PC-3 (cell line): ENCODE measurements at regions not wholly inside any gene's neighbourhood (a gene's known extent, or its start where the extent isn't known, plus 50 kb on each side); places are given as distances from the start of the nearest gene placed in this dataset.
A peak's percentile ranks its signal among the peaks of the same experiment; 100 is the strongest.

Source experiments
- ATAC-seq: fragments of 200-7000 bp; cut with Tn5 transposase; 2 replicates; pipeline ENCODE4 v1.9.1; 2020; ENCODE audit warnings: mild to moderate bottlenecking, moderate library complexity
- BruUV-seq: library from RNA; stranded (reverse); fragments of 400-500 nt; replicated peaks from 2 replicates; lab custom pipeline; 2021; lab: Mats Ljungman, UMichigan
- CTCF ChIA-PET: fragments of 300-600 bp; sonication (Branson Sonifier 250); formaldehyde crosslinking; loops from one replicate; lab custom pipeline; 2022; ENCODE audit warnings: antibody characterized with exemption; lab: Charles Lee
- POLR2A ChIA-PET: fragments of 300-600 bp; sonication (Branson Sonifier 250); formaldehyde crosslinking; loops from one replicate; lab custom pipeline; 2022; ENCODE audit warnings: antibody characterized with exemption; ENCODE audit not compliant: unreplicated experiment; lab: Charles Lee
- DNase-seq: peaks from one replicate; pipeline ENCODE4 v3.0.0-alpha.2; 2015
- H2AFZ ChIP-seq: fragments of 300-600 bp; sonication (generic); 2 replicates; pipeline ENCODE4 v1.6.0; 2016; ENCODE audit warnings: antibody characterized with exemption, low read length
- H3F3A ChIP-seq: fragments of 300-600 bp; sonication (generic); one replicate; pipeline ENCODE4 v1.6.0; 2017; ENCODE audit warnings: antibody characterized with exemption, low read length, control low read depth, mild to moderate bottlenecking; ENCODE audit not compliant: unreplicated experiment
- H3K27ac ChIP-seq: fragments of 300-600 bp; sonication (generic); 2 replicates; pipeline ENCODE4 v1.5.1; 2016; ENCODE audit warnings: mild to moderate bottlenecking, low read length
- H3K27me3 ChIP-seq: fragments of 300-600 bp; sonication (generic); 2 replicates; pipeline ENCODE4 v1.6.1; 2016; ENCODE audit warnings: low read length, mixed read lengths
- H3K36me3 ChIP-seq: fragments of 300-600 bp; sonication (generic); 2 replicates; pipeline ENCODE4 v1.6.1; 2016; ENCODE audit warnings: low read depth, mixed run types, low read length, mixed read lengths
- H3K4me1 ChIP-seq: fragments of 300-600 bp; sonication (generic); 2 replicates; pipeline ENCODE4 v1.5.1; 2016; ENCODE audit warnings: low read length; ENCODE audit not compliant: insufficient read depth
- H3K4me2 ChIP-seq: fragments of 300-600 bp; sonication (generic); 2 replicates; pipeline ENCODE4 v1.6.0; 2016; ENCODE audit warnings: low read length
- H3K4me3 ChIP-seq: fragments of 300-600 bp; sonication (generic); 2 replicates; pipeline ENCODE4 v1.5.1; 2016; ENCODE audit warnings: mild to moderate bottlenecking, low read length, mixed read lengths
- H3K79me2 ChIP-seq: fragments of 300-600 bp; sonication (generic); 2 replicates; pipeline ENCODE4 v1.6.1; 2017; ENCODE audit warnings: low read length, mixed read lengths
- H3K9ac ChIP-seq: fragments of 300-600 bp; sonication (generic); 2 replicates; pipeline ENCODE4 v1.6.0; 2016; ENCODE audit warnings: mild to moderate bottlenecking, low read length
- H3K9me2 ChIP-seq: fragments of 300-600 bp; sonication (generic); replicated peaks from 2 replicates; pipeline ENCODE4 v1.6.1; 2016; ENCODE audit warnings: mixed run types, low read length, mixed read lengths
- H3K9me3 ChIP-seq: fragments of 300-600 bp; sonication (generic); 2 replicates; pipeline ENCODE4 v1.6.1; 2016; ENCODE audit warnings: low read length, mixed read lengths
- H4K20me1 ChIP-seq: fragments of 300-600 bp; sonication (generic); 2 replicates; pipeline ENCODE4 v1.6.1; 2016; ENCODE audit warnings: low read length, mixed read lengths
- EZH2 ChIP-seq: fragments of 300-600 bp; sonication (generic); IDR thresholded peaks from one replicate; pipeline ENCODE4 v1.6.1; 2017; ENCODE audit warnings: antibody characterized with exemption, mild to moderate bottlenecking, low read length; ENCODE audit not compliant: unreplicated experiment
- EZH2phosphoT487 ChIP-seq: fragments of 300-600 bp; sonication (generic); IDR thresholded peaks from 2 replicates; pipeline ENCODE4 v1.6.1; 2018; ENCODE audit warnings: mild to moderate bottlenecking, antibody characterized with exemption, low read length, borderline replicate concordance
- intact Hi-C: fragments of 100-400 bp; cut with micrococcal nuclease; formaldehyde crosslinking; loops from 2 replicates; pipeline ENCODE4 v1.9.0; 2023
- TF ChIP-seq, protein P1 (sequence below): fragments of 300-600 bp; sonication (generic); conservative IDR thresholded peaks from 2 replicates; pipeline ENCODE4 v1.5.1; 2017; ENCODE audit warnings: antibody characterized with exemption, low read depth, mild to moderate bottlenecking, low read length

DNA sequence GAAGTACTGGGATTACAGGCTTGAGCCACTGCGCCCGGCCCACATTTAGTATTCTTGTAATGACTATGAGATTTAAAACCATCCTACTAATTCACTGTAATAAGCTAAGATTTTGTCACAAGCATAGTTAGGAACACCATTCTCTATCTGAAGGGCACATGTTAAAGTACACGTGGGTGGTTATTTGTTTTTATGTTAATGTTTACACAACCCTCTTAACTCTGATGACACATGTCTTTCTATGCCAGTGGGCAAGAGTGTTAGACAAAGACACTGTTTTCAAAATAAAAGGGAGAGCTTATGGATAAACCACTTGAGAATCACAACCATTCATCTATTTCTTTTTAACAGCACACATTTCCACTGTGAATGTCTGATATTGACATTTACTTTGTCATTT is 537.6 kb upstream of the IL12A start:
- POLR2A ChIA-PET: no interaction called here
- H3K4me3 ChIP-seq: no peak overlapping the region
- BruUV-seq: no TSS peak

DNA sequence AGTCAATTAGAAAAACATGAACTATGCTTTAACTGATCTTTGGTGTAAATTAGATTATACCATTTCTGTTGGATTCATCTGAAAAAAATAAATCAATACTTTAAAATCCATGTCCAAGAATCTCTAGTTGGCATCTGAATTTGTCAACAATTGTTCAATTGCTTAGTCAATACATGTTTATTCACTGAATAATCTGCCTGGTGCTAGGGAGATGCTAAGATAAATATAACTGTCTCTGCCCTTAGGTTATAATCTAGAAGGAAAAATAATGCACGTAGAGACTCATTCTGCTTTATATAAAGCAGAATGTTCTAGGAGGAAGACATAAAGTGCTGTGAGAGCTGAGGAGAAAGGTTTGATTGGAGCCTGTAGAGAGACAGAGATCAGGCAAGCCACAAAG is 537.2 kb upstream of the IL12A start:
- ATAC-seq (0 out of 2 replicates have a peak, but pooled peaks have one; percentile 19), DNase-seq (peak; percentile 25)
- ChIA-PET CTCF (no interaction called here), POLR2A (no interaction called here)
- intact Hi-C loops: loop anchor here (10.0 kb wide), 1 partner anchor 313 kb away; no protein-coding TSS in a partner anchor
- Histone ChIP-seq H3K4me1 (peaks cover 11% of the 10 kb centered on the region), H3K4me2 (peak overlapping the region; percentile 6; the same call in 1 of the 2 replicates), H3K27me3 (no peaks in the 10 kb centered on the region), H3K27ac (no peak overlapping the region), H3K36me3 (no peaks in the 10 kb centered on the region), H2AFZ (no peak overlapping the region), H3K79me2 (no peaks in the 10 kb centered on the region), H3F3A (no peaks in the 10 kb centered on the region), H4K20me1 (no peaks in the 10 kb centered on the region), H3K9me3 (no peaks in the 10 kb centered on the region), H3K4me3 (no peak overlapping the region), H3K9me2 (no peaks in the 10 kb centered on the region), H3K9ac (no peak overlapping the region)
- TF ChIP-seq EZH2phosphoT487 (no peak), EZH2 (no peak)
- TF ChIP-seq, protein P1, sequence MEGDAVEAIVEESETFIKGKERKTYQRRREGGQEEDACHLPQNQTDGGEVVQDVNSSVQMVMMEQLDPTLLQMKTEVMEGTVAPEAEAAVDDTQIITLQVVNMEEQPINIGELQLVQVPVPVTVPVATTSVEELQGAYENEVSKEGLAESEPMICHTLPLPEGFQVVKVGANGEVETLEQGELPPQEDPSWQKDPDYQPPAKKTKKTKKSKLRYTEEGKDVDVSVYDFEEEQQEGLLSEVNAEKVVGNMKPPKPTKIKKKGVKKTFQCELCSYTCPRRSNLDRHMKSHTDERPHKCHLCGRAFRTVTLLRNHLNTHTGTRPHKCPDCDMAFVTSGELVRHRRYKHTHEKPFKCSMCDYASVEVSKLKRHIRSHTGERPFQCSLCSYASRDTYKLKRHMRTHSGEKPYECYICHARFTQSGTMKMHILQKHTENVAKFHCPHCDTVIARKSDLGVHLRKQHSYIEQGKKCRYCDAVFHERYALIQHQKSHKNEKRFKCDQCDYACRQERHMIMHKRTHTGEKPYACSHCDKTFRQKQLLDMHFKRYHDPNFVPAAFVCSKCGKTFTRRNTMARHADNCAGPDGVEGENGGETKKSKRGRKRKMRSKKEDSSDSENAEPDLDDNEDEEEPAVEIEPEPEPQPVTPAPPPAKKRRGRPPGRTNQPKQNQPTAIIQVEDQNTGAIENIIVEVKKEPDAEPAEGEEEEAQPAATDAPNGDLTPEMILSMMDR: no peak
- BruUV-seq: no TSS peak

More for the DNA sequence above, 537.6 kb upstream of the IL12A start:
- peak; percentile 56 for DNase-seq
- Histone ChIP-seq H3K9me2 (no peaks in the 10 kb centered on the region), H3K9me3 (no peaks in the 10 kb centered on the region), H3F3A (no peaks in the 10 kb centered on the region), H3K27ac (no peak overlapping the region), H3K4me2 (peak overlapping the region; percentile 6; the same call in 1 of the 2 replicates), H4K20me1 (no peaks in the 10 kb centered on the region), H2AFZ (no peak overlapping the region), H3K27me3 (no peaks in the 10 kb centered on the region), H3K4me1 (peaks cover 11% of the 10 kb centered on the region), H3K9ac (no peak overlapping the region), H3K36me3 (no peaks in the 10 kb centered on the region), H3K79me2 (no peaks in the 10 kb centered on the region)
- peak; percentile 86 for ATAC-seq
- CTCF ChIA-PET: no interaction called here
- no peak for TF ChIP-seq EZH2phosphoT487
- no peak for TF ChIP-seq EZH2
- TF ChIP-seq, protein P1: no peak
- intact Hi-C loops: loop anchor here (10.0 kb wide), 1 partner anchor 314 kb away; no protein-coding TSS in a partner anchor

DNA sequence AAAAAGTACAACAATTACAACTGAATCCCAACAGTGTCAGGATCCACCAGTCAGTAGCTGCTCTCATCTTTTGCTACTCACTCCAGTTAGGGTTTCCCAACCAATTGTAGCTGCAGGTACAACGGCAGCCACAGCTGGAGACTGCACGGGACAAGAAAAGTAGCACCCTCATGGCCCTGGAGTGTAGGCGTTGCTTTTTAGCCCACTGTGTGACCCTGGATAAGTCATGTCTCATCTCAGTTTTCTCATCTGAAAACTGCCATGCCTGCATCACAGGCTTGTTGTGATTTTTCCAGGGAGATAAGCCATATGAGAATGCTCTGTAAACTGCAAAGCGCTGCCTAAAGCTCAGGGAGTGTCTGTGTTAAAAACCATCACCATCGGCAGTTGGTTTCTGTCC is 535.6 kb upstream of the IL12A start:
- Histone ChIP-seq H3K9ac (no peak overlapping the region), H3K4me3 (no peak overlapping the region), H3K36me3 (no peaks in the 10 kb centered on the region), H3K79me2 (no peaks in the 10 kb centered on the region), H4K20me1 (no peaks in the 10 kb centered on the region), H3K4me1 (peaks cover 22% of the 10 kb centered on the region), H3K27ac (no peak overlapping the region), H3F3A (no peaks in the 10 kb centered on the region), H2AFZ (no peak overlapping the region), H3K4me2 (no peak overlapping the region), H3K9me3 (no peaks in the 10 kb centered on the region), H3K27me3 (no peaks in the 10 kb centered on the region), H3K9me2 (no peaks in the 10 kb centered on the region)
- ATAC-seq (no peak), DNase-seq (no peak)
- no TSS peak for BruUV-seq
- TF ChIP-seq, protein P1: no peak
- TF ChIP-seq EZH2phosphoT487 (no peak), EZH2 (no peak)
- ChIA-PET POLR2A (no interaction called here), CTCF (no interaction called here)
- intact Hi-C loops: loop anchor here (10.0 kb wide), 1 partner anchor 312 kb away; no protein-coding TSS in a partner anchor
